Duodenal mucosa (tissue), 2 donors: ENCODE measurements at regions not wholly inside any gene's neighbourhood (a gene's known extent, or its start where the extent isn't known, plus 50 kb on each side); places are given as distances from the start of the nearest gene placed in this dataset.

Source experiments
- H3K27ac ChIP-seq: one replicate; pipeline ENCODE4 v1.7.0; 2013; ENCODE audit warnings: low read depth, low read length
- H3K27me3 ChIP-seq, 2 donors: one replicate each; pipeline ENCODE4 v1.7.0; 2013; ENCODE audit warnings: low read length in 2 of 2, control low read depth in 1 of 2; ENCODE audit not compliant: insufficient read depth in 2 of 2, control insufficient read depth in 1 of 2
- H3K36me3 ChIP-seq, 2 donors: one replicate each; pipeline ENCODE4 v1.7.0; 2013; ENCODE audit warnings: low read length in 2 of 2, control low read depth in 1 of 2; ENCODE audit not compliant: insufficient read depth in 2 of 2, control insufficient read depth in 1 of 2
- H3K4me1 ChIP-seq, 2 donors: one replicate each; pipeline ENCODE4 v1.7.0; 2013; ENCODE audit warnings: low read length in 2 of 2, control low read depth in 1 of 2; ENCODE audit not compliant: insufficient read depth in 2 of 2, control insufficient read depth in 1 of 2
- H3K4me3 ChIP-seq, 2 donors: one replicate each; pipeline ENCODE4 v1.7.0; 2013; ENCODE audit warnings: low read length in 2 of 2, low read depth in 1 of 2
- H3K9ac ChIP-seq, 2 donors: one replicate each; pipeline ENCODE4 v1.7.0; 2013; ENCODE audit warnings: low read length in 2 of 2, low read depth in 1 of 2
- H3K9me3 ChIP-seq, 2 donors: one replicate each; pipeline ENCODE4 v1.7.0; 2013; ENCODE audit warnings: low read length in 2 of 2, control low read depth in 1 of 2; ENCODE audit not compliant: control insufficient read depth in 1 of 2

GRCh38 chr14:25430808-25431207 is 380.9 kb upstream of the STXBP6 start:
- Histone ChIP-seq H3K27ac (no peak overlapping the region), H3K9ac (no peak overlapping the region), H3K27me3 (no peaks in the 10 kb centered on the region), H3K36me3 (no peaks in the 10 kb centered on the region), H3K4me3 (no peak overlapping the region), H3K9me3 (peaks cover 0 to 4% of the 10 kb centered on the region in 2 donors), H3K4me1 (no peaks in the 10 kb centered on the region)

GRCh38 chr14:25412998-25413397 is 363.1 kb upstream of the STXBP6 start:
- H3K4me3 ChIP-seq, result no peak overlapping the region
- no peak overlapping the region for H3K27ac ChIP-seq
- no peak overlapping the region for H3K9ac ChIP-seq
- H3K9me3 ChIP-seq, result no peaks in the 10 kb centered on the region
- H3K4me1 ChIP-seq, result no peaks in the 10 kb centered on the region
- H3K36me3 ChIP-seq, result no peaks in the 10 kb centered on the region
- no peaks in the 10 kb centered on the region for H3K27me3 ChIP-seq

GRCh38 chr14:25411781-25412757 is 362.1 kb upstream of the STXBP6 start:
- no peak overlapping the region for H3K27ac ChIP-seq
- H3K4me1 ChIP-seq, result no peaks in the 10 kb centered on the region
- no peaks in the 10 kb centered on the region for H3K36me3 ChIP-seq
- H3K9me3 ChIP-seq, result no peaks in the 10 kb centered on the region
- no peaks in the 10 kb centered on the region for H3K27me3 ChIP-seq
- no peak overlapping the region for H3K4me3 ChIP-seq
- no peak overlapping the region for H3K9ac ChIP-seq

GRCh38 chr14:25406818-25407217 is 356.9 kb upstream of the STXBP6 start:
- Histone ChIP-seq H3K27ac (no peak overlapping the region), H3K27me3 (no peaks in the 10 kb centered on the region), H3K4me3 (no peak overlapping the region), H3K9me3 (no peaks in the 10 kb centered on the region), H3K36me3 (no peaks in the 10 kb centered on the region), H3K4me1 (no peaks in the 10 kb centered on the region), H3K9ac (no peak overlapping the region)

- Histone ChIP-seq H3K27ac (no peak overlapping the region), H3K4me3 (no peak overlapping the region), H3K36me3 (no peaks in the 10 kb centered on the region), H3K27me3 (no peaks in the 10 kb centered on the region), H3K9ac (no peak overlapping the region), H3K9me3 (no peaks in the 10 kb centered on the region), H3K4me1 (no peaks in the 10 kb centered on the region)
Measured at GRCh38 chr14:25400607-25401206, 350.8 kb upstream of the STXBP6 start.

- Histone ChIP-seq H3K27ac (no peak overlapping the region), H3K9me3 (no peaks in the 10 kb centered on the region), H3K27me3 (no peaks in the 10 kb centered on the region), H3K36me3 (no peaks in the 10 kb centered on the region), H3K4me1 (no peaks in the 10 kb centered on the region), H3K9ac (no peak overlapping the region), H3K4me3 (no peak overlapping the region)
Measured at GRCh38 chr14:25396128-25396527, 346.2 kb upstream of the STXBP6 start.

- Histone ChIP-seq H3K36me3 (no peaks in the 10 kb centered on the region), H3K27ac (no peak overlapping the region), H3K27me3 (no peaks in the 10 kb centered on the region), H3K9ac (no peak overlapping the region), H3K4me3 (no peak overlapping the region), H3K4me1 (no peaks in the 10 kb centered on the region), H3K9me3 (no peaks in the 10 kb centered on the region)
Measured at GRCh38 chr14:25394791-25395391, 344.9 kb upstream of the STXBP6 start.

- H3K9ac ChIP-seq, result no peak overlapping the region
- no peaks in the 10 kb centered on the region for H3K4me1 ChIP-seq
- H3K4me3 ChIP-seq, result no peak overlapping the region
- no peaks in the 10 kb centered on the region for H3K9me3 ChIP-seq
- no peak overlapping the region for H3K27ac ChIP-seq
- H3K36me3 ChIP-seq, result no peaks in the 10 kb centered on the region
- no peaks in the 10 kb centered on the region for H3K27me3 ChIP-seq
Measured at GRCh38 chr14:25394356-25394755, 344.4 kb upstream of the STXBP6 start.

- no peaks in the 10 kb centered on the region for H3K27me3 ChIP-seq
- no peaks in the 10 kb centered on the region for H3K9me3 ChIP-seq
- H3K27ac ChIP-seq, result no peak overlapping the region
- no peaks in the 10 kb centered on the region for H3K4me1 ChIP-seq
- H3K9ac ChIP-seq, result no peak overlapping the region
- no peaks in the 10 kb centered on the region for H3K36me3 ChIP-seq
- H3K4me3 ChIP-seq, result no peak overlapping the region
Measured at GRCh38 chr14:25389948-25390347, 340.0 kb upstream of the STXBP6 start.

- Histone ChIP-seq H3K4me1 (no peaks in the 10 kb centered on the region), H3K9me3 (no peaks in the 10 kb centered on the region), H3K36me3 (no peaks in the 10 kb centered on the region), H3K4me3 (no peak overlapping the region), H3K27ac (no peak overlapping the region), H3K27me3 (no peaks in the 10 kb centered on the region), H3K9ac (no peak overlapping the region)
Measured at GRCh38 chr14:25381498-25381897, 331.6 kb upstream of the STXBP6 start.
